Fibroblast of villous mesenchyme (primary cell): ENCODE measurements at regions not wholly inside any gene's neighbourhood (a gene's known extent, or its start where the extent isn't known, plus 50 kb on each side); places are given as distances from the start of the nearest gene placed in this dataset.

Source experiments
- DNase-seq: peaks from one replicate; pipeline ENCODE4 v3.0.0-alpha.2; 2010; ENCODE audit warnings: low read depth
- H3K4me3 ChIP-seq: 2 replicates; pipeline ENCODE4 v1.5.1; 2011; ENCODE audit warnings: low read depth, mild to moderate bottlenecking, low read length
- TF ChIP-seq, protein P1 (sequence below): IDR thresholded peaks from 2 replicates; pipeline ENCODE4 v1.5.1; 2012; ENCODE audit warnings: low read depth, mild to moderate bottlenecking, low read length; ENCODE audit not compliant: insufficient read depth

GRCh38 chr13:90746230-90746629 is 601.3 kb upstream of the MIR17HG start:
- DNase-seq = no peak
- TF ChIP-seq, protein P1, sequence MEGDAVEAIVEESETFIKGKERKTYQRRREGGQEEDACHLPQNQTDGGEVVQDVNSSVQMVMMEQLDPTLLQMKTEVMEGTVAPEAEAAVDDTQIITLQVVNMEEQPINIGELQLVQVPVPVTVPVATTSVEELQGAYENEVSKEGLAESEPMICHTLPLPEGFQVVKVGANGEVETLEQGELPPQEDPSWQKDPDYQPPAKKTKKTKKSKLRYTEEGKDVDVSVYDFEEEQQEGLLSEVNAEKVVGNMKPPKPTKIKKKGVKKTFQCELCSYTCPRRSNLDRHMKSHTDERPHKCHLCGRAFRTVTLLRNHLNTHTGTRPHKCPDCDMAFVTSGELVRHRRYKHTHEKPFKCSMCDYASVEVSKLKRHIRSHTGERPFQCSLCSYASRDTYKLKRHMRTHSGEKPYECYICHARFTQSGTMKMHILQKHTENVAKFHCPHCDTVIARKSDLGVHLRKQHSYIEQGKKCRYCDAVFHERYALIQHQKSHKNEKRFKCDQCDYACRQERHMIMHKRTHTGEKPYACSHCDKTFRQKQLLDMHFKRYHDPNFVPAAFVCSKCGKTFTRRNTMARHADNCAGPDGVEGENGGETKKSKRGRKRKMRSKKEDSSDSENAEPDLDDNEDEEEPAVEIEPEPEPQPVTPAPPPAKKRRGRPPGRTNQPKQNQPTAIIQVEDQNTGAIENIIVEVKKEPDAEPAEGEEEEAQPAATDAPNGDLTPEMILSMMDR = no peak
- no peak overlapping the region for H3K4me3 ChIP-seq

GRCh38 chr13:90750021-90750420 is 597.5 kb upstream of the MIR17HG start:
- TF ChIP-seq, protein P1 = no peak
- DNase-seq = no peak
- no peak overlapping the region for H3K4me3 ChIP-seq

GRCh38 chr13:90751026-90751425 is 596.5 kb upstream of the MIR17HG start:
- TF ChIP-seq, protein P1 = no peak

GRCh38 chr13:90752070-90752469 is 595.4 kb upstream of the MIR17HG start:
- H3K4me3 ChIP-seq = no peak overlapping the region
- TF ChIP-seq, protein P1 = no peak
- peak; percentile 1 for DNase-seq

More at GRCh38 chr13:90751026-90751425, 596.5 kb upstream of the MIR17HG start:
- no peak overlapping the region for H3K4me3 ChIP-seq
- DNase-seq = no peak

DNA sequence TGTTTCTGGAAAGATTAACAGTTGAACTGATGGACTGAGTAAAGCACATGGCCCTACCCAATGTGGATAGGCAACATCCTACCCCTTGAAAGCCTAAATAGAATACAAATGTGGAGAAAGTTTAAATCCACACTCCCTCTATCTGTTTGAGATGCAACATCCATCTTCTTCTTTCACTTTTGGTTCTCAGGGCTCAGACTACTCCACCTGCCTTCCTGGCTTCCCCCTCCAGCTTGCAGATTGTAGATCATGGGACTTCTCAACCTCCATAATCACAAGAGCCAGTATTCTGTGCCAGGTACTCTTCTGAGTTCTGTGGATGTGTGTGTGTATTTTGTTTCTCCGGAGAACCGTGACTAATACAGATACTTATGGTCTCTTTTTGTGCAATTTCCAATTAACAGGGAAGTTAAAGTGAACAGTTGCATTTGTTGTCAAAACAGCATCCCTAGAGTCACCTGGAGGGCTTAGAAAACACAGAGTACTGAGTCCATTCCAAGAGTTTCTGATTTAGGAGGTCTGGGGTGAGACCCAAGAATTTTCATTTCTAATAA is 590.3 kb upstream of the MIR17HG start:
- TF ChIP-seq, protein P1 = no peak
- DNase-seq = peak; percentile 31
- no peak overlapping the region for H3K4me3 ChIP-seq

GRCh38 chr13:90760639-90761038 is 586.8 kb upstream of the MIR17HG start:
- DNase-seq = no peak
- TF ChIP-seq, protein P1 = no peak
- no peak overlapping the region for H3K4me3 ChIP-seq
